Upper lobe of left lung (tissue), 6 donors: ENCODE measurements at regions not wholly inside any gene's neighbourhood (a gene's known extent, or its start where the extent isn't known, plus 50 kb on each side); places are given as distances from the start of the nearest gene placed in this dataset.
A peak's percentile ranks its signal among the peaks of the same experiment; 100 is the strongest.

Experiments used
- ATAC-seq, 2 donors: fragments of 200-7000 bp; cut with Tn5 transposase; one replicate each; pipeline ENCODE4 v1.9.1; 2022; ENCODE audit warnings: mild to moderate bottlenecking in 2 of 2, moderate library complexity in 2 of 2; ENCODE audit not compliant: low FRiP score in 2 of 2
- DNase-seq, 2 donors: peaks; one replicate each; pipeline ENCODE4 v3.0.0-alpha.2; 2019 to 2020
- H3K27ac ChIP-seq, 4 donors: fragments of 200-600 bp; sonication (generic); one replicate each; pipeline ENCODE4 v1.5.1; 2016 to 2019
- H3K27me3 ChIP-seq, 4 donors: fragments of 200-600 bp; sonication (generic); one replicate each; pipeline ENCODE4 v1.5.1; 2017 to 2019
- H3K36me3 ChIP-seq, 4 donors: fragments of 200-600 bp; sonication (generic); one replicate each; pipeline ENCODE4 v1.5.1; 2016 to 2019
- H3K4me1 ChIP-seq, 4 donors: fragments of 200-600 bp; sonication (generic); one replicate each; pipeline ENCODE4 v1.5.1; 2018 to 2019
- H3K4me3 ChIP-seq, 4 donors: fragments of 200-600 bp; sonication (generic); one replicate each; pipeline ENCODE4 v1.5.1; 2017 to 2019; ENCODE audit warnings: mild to moderate bottlenecking in 2 of 4, moderate library complexity in 1 of 4
- H3K9me3 ChIP-seq, 4 donors: fragments of 200-600 bp; sonication (generic); one replicate each; pipeline ENCODE4 v1.5.1; 2018 to 2019
- EP300 ChIP-seq, 4 donors: sonication (generic); formaldehyde crosslinking; IDR thresholded peaks; one replicate each; pipeline ENCODE4 v1.5.1; 2017; ENCODE audit warnings: antibody characterized with exemption in 4 of 4, control low read depth in 2 of 4
- POLR2A ChIP-seq, 4 donors: fragments of 450-650 bp; IDR thresholded peaks; one replicate each; pipeline ENCODE4 v1.5.1; 2016 to 2017; ENCODE audit warnings: antibody characterized with exemption in 4 of 4, mild to moderate bottlenecking in 2 of 4
- POLR2AphosphoS5 ChIP-seq, 2 donors: sonication (generic); formaldehyde crosslinking; IDR thresholded peaks; one replicate each; pipeline ENCODE4 v1.5.1; 2017; ENCODE audit warnings: antibody characterized with exemption in 2 of 2
- WGBS, 2 donors: methylation state at CpG; one replicate each; pipeline ENCODE4 v1.1.5; 2017 to 2018; 5-methylcytosine and 5-hydroxymethylcytosine counted together
- TF ChIP-seq, protein P1 (sequence below), 6 experiments: fragments of 450-650 bp in 4 of 6; fragments of 200-600 bp in 2 of 6; sonication (generic) in 2 of 6; IDR thresholded peaks; one replicate each; pipeline ENCODE4 v1.5.1; 2016 to 2019; ENCODE audit warnings: antibody characterized with exemption in 6 of 6
- donor health status: DM: no; HTN: no; CAD: no; lungs with moderate emphysema.
- donor health status: DM: no; HTN: yes; CAD: no; lungs with severe emphysema.

DNA sequence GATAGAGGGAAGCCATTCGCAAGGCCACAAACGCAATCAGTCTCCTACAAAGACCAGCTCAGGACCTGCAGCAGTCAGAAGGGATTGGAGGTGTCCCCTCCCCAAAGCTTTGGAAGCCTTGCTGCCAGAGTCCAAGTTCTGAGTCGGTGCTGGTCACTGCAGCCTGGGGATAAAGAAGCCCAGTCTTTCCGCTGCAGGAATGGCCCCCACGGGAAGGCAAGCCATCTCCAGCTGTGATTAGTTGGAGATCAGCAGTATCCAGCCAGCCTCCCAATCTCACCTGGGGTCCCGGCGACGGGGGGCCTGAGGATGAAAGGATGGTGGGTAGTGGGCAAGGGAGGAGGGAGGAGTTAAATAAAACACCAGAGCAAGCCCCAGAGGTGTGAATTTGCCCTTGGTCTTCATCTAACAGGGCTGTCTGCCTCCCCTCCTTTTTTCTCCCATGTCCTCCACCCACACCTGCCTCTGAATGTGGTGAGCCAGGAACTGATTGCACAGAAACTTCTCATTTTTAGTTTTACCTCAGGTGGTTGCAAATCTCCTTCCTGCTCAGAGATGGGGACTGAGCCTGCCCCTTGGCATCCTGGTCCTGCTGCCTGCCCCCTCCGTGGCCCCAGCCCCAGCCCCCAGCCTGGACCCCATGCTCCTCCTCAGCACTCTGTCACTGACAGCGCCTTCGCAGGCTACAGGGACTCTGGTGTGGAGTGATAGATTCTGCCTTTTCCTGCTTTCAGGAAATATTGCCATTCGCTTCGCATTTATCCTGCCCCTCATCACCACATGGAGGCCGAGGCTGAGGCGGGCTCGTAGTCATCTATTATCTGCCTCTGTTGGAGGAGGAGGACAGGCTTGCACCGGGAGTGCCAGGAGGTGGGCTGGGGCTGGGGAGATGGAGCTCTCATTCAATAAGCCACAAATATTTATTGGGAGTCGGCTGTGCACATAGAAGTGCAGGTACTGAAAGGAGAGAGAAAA, 262.9 kb upstream of the SDK2 start:
- WGBS, 2 donors = 58% methylated on average over 15 to 17 of the region's 18 CpGs
- Histone ChIP-seq H3K4me3 (no peak overlapping the region), H3K4me1 (peaks cover 0 to 4% (median 2%) of the 10 kb centered on the region in 4 donors), H3K27me3 (no peaks in the 10 kb centered on the region), H3K27ac (no peak overlapping the region), H3K9me3 (no peaks in the 10 kb centered on the region), H3K36me3 (no peaks in the 10 kb centered on the region)
- no peak for TF ChIP-seq EP300 (IDR thresholded peaks at IDR 0.05)
- TF ChIP-seq POLR2A (IDR thresholded peaks at IDR 0.05) = no peak
- TF ChIP-seq, protein P1, sequence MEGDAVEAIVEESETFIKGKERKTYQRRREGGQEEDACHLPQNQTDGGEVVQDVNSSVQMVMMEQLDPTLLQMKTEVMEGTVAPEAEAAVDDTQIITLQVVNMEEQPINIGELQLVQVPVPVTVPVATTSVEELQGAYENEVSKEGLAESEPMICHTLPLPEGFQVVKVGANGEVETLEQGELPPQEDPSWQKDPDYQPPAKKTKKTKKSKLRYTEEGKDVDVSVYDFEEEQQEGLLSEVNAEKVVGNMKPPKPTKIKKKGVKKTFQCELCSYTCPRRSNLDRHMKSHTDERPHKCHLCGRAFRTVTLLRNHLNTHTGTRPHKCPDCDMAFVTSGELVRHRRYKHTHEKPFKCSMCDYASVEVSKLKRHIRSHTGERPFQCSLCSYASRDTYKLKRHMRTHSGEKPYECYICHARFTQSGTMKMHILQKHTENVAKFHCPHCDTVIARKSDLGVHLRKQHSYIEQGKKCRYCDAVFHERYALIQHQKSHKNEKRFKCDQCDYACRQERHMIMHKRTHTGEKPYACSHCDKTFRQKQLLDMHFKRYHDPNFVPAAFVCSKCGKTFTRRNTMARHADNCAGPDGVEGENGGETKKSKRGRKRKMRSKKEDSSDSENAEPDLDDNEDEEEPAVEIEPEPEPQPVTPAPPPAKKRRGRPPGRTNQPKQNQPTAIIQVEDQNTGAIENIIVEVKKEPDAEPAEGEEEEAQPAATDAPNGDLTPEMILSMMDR (IDR thresholded peaks at IDR 0.05) = no peak
- no peak for TF ChIP-seq POLR2AphosphoS5 (IDR thresholded peaks at IDR 0.05)
- DNase-seq = peak in 1 of 2 donors; percentile 35
- ATAC-seq = no peak

DNA sequence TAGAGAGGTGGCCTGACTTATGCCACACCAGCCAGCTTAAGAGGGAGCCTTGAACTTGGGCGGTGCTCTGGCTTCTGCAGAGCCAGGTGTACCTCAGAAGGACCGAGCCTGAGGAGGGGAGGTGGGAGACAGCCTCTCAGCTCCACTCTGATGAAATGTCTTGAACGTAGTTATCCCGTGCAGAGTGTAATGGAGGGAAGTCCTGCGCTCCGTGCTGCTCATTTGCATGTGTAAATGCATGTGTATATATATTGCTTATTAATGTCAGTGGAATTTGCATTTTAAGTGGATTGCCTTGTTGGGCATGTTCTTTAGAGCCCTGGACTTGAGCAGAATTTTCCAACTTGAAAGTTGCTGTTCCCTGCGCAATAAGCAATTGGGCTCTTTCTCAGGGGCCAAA, 264.9 kb upstream of the SDK2 start:
- no peak for DNase-seq
- no peak overlapping the region for H3K27ac ChIP-seq
- no peaks in the 10 kb centered on the region for H3K27me3 ChIP-seq
- no peaks in the 10 kb centered on the region for H3K9me3 ChIP-seq
- ATAC-seq = no peak
- no peaks in the 10 kb centered on the region for H3K4me1 ChIP-seq
- WGBS, 2 donors = 79 to 84% methylated on average over 7 of the region's 7 CpGs
- no peaks in the 10 kb centered on the region for H3K36me3 ChIP-seq
- TF ChIP-seq POLR2AphosphoS5 (IDR thresholded peaks at IDR 0.05) = no peak
- no peak for TF ChIP-seq POLR2A (IDR thresholded peaks at IDR 0.05)
- TF ChIP-seq EP300 (IDR thresholded peaks at IDR 0.05) = no peak
- TF ChIP-seq, protein P1 (IDR thresholded peaks at IDR 0.05) = no peak
- H3K4me3 ChIP-seq = no peak overlapping the region

DNA sequence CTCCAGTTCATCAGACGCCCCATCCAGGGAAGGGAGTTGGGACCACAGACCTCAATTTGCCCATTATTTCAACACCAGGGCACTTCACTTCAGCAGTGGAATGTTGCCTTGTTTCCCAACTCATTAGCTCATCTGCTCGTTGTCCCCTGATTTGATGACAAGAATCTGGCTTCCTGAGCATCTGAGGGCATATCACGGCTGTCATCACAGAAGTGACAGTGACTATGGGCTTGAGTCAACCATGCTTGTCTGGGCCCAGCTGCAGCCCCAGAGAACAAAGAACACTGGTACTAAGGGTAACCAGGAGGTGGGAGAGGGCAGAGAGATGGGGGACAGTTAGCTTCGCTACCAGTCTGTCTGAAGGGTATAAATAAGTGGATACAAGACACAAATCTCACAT, 266.0 kb upstream of the SDK2 start:
- Histone ChIP-seq H3K4me1 (no peaks in the 10 kb centered on the region), H3K9me3 (peaks cover 0 to 2% (median 0%) of the 10 kb centered on the region in 4 donors), H3K27me3 (no peaks in the 10 kb centered on the region), H3K4me3 (no peak overlapping the region), H3K27ac (no peak overlapping the region), H3K36me3 (no peaks in the 10 kb centered on the region)
- DNase-seq = no peak
- no peak for TF ChIP-seq EP300 (IDR thresholded peaks at IDR 0.05)
- TF ChIP-seq, protein P1 (IDR thresholded peaks at IDR 0.05) = no peak
- no peak for TF ChIP-seq POLR2A (IDR thresholded peaks at IDR 0.05)
- TF ChIP-seq POLR2AphosphoS5 (IDR thresholded peaks at IDR 0.05) = no peak
- ATAC-seq = no peak
- WGBS, 2 donors = 58 to 70% methylated on average over 4 of the region's 4 CpGs

DNA sequence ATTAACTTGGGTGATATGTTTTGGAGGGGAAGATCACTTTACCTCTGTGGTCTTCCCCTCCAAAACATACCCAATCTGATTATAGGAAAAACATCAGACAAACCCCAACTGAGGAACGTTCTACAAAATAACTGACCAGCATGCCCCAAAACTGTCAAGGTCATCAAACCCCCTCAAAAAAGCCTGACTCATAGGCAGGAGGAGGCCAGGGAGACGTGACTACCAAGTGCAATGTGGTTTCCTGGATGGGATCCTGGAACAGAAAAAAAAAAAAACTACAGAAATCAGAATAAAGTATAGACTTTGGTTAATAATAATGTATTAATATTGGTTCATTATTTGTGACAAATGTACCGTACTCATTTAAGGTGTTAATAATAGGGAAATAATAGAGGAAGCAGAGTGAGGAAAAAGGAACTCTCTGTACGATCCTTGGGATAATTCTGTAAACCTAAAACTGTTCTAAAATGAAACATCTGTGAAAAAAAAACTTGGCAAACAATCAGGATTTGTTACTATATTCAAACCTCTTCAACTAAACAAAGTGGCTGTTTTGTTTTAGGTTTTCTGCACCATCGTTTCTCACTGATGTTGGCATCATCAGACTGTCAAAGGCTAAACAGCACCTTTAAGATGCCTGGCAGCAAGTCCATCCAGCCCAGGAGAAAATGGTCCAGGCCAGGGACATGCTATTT, 266.7 kb upstream of the SDK2 start:
- H3K36me3 ChIP-seq = no peaks in the 10 kb centered on the region
- DNase-seq = no peak
- H3K9me3 ChIP-seq = peaks cover 0 to 10% (median 0%) of the 10 kb centered on the region in 4 donors
- no peak for ATAC-seq
- WGBS, 2 donors = 38 to 42% methylated on average over 5 of the region's 5 CpGs
- no peaks in the 10 kb centered on the region for H3K27me3 ChIP-seq
- no peak overlapping the region for H3K27ac ChIP-seq
- no peaks in the 10 kb centered on the region for H3K4me1 ChIP-seq
- H3K4me3 ChIP-seq = no peak overlapping the region
- TF ChIP-seq POLR2AphosphoS5 (IDR thresholded peaks at IDR 0.05) = no peak
- TF ChIP-seq EP300 (IDR thresholded peaks at IDR 0.05) = no peak
- no peak for TF ChIP-seq POLR2A (IDR thresholded peaks at IDR 0.05)
- TF ChIP-seq, protein P1 (IDR thresholded peaks at IDR 0.05) = no peak
